RCC 7860 (cell line): ENCODE measurements at regions not wholly inside any gene's neighbourhood (a gene's known extent, or its start where the extent isn't known, plus 50 kb on each side); places are given as distances from the start of the nearest gene placed in this dataset.
"Not testable (repeated sequence)": the region's sequence is repeated elsewhere in the genome, so short reads cannot be mapped to it uniquely, and the experiment has no call there.

Experiments used
- DNase-seq: peaks from one replicate; pipeline ENCODE4 v3.0.0-alpha.2; 2015; ENCODE audit warnings: low spot score
- FAIRE-seq: peaks from 2 replicates; lab custom pipeline; 2012; peaks lifted over from hg19 to GRCh38; lab: Jason Lieb, UNC

- no peak for FAIRE-seq
Measured at GRCh38 chr6:14384175-14384949, 266.8 kb downstream of the CD83 start.

DNA sequence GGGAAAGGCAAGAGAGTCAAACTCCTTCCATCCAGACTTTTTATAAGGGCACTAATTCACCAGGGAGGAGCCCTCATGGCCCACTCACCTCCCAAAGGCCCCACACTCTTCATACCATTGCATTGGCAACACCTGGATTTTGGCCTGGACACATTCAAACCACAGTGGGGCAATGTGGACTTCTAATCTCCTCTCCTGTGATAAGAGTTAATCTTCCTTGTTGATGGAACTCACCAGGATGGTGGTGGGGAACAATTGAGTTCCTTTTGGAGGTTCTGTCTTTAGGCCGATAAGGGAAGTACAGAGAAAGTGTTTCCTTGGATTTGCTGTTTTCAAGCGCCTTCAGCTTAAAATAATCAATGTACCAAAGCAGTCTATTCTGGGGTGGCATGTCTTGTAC, 268.7 kb downstream of the CD83 start:
- DNase-seq (no peak), FAIRE-seq (no peak)

More at GRCh38 chr6:14384175-14384949, 266.8 kb downstream of the CD83 start:
- DNase-seq, result no peak

DNA sequence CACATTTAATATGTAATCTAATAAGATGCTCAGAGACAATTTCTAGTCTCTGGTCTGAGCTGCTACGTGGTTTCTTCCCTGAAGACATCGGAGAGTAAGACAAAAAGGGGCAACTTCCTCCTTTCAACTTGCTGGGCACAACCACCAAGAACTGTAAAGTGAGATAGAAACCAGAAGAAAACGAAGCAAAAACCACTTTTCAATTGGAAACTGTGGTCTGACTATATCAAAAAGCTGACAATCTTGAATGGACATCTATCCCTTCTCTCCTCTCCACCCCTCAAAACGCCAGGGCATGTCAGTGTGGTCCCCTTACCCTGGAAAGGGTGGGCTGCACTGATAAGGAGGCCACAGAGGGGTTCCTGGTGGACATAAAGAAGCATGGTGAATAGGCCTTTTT, 269.1 kb downstream of the CD83 start:
- DNase-seq (no peak), FAIRE-seq (no peak)

DNA sequence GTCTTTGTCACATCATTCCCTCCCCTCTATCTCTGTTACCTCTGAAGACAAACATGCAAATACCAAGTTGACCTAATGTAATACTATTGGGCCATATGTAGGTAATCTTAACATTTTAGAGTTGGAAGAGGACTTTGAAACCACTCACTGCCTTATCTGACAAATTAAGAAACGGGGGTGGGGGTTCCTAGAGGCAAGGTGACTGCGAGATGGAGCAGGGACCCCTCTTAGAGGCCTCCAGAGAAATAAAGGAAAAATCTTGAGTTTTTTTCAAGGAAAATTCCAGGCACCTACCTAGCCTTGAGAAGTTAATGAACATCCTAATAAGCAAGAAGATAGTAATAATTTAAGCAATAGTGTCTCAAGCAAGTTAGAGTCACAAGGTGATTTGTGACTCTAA, 270.8 kb downstream of the CD83 start:
- no peak for FAIRE-seq
- no peak for DNase-seq

DNA sequence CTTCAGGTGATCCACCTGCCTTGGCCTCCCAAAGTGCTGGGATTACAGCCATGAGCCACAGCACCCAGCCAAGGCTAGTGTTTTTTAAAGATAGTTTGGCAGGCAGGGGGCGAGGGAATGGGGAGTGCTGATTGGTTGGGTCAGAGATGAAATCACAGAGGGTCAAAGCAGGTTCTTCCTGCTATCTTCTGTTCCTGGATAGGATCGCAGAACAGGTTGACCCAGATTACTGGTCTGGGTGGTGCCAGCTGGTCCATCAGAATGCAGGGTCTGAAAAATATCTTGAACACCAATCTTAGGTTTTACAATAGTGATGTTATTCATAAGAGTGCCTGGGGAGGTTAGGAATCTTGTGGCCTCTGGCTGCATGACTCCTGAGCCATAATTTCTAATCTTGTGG, 272.2 kb downstream of the CD83 start:
- not testable (repeated sequence) for DNase-seq, FAIRE-seq

DNA sequence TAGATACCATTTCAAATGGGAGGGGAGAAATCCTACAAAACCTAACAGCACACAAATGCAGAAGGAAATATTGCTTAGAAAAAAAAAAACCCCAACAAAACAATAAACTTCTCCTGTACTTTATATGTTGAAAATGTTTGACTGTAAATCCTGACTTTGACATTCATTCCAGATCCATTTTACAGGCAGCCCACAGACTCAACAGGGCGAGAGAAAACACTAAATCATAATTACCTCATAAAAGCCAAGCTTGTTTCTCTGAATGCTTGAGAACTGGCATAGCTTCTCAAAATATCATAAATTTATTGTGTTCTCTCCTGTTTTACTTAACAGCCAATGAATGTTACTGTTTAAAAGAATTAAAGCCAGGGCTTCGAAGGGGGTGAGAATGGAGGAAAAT, 273.2 kb downstream of the CD83 start:
- DNase-seq (no peak), FAIRE-seq (no peak)

DNA sequence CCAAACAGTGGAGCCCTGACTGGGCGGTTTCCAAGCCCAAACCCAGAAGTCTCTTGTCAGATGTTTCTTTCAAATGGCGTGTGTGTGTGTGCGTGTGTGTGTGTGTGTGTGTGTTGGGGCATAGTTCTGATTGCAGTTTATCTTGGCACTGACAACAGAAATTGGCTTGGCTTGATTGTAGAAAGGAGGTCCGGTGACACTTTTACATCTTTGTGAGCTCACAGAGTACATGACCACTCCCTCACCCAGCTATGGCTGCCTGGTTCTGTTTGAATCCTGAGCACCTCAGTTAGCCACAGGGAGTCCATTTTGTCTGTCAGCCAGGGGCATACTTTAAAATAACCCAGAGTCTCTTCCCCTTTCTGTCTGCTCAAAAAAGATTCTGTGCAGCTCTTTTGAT, 276.3 kb downstream of the CD83 start:
- no peak for DNase-seq
- FAIRE-seq, result no peak

GRCh38 chr6:14396392-14396791, 278.8 kb downstream of the CD83 start:
- FAIRE-seq (no peak), DNase-seq (no peak)

- DNase-seq, result peak; percentile 44
- FAIRE-seq, result no peak
Measured at GRCh38 chr6:14396826-14397517, 279.4 kb downstream of the CD83 start.

GRCh38 chr6:14397518-14397901, 279.9 kb downstream of the CD83 start:
- DNase-seq (no peak), FAIRE-seq (no peak)

DNA sequence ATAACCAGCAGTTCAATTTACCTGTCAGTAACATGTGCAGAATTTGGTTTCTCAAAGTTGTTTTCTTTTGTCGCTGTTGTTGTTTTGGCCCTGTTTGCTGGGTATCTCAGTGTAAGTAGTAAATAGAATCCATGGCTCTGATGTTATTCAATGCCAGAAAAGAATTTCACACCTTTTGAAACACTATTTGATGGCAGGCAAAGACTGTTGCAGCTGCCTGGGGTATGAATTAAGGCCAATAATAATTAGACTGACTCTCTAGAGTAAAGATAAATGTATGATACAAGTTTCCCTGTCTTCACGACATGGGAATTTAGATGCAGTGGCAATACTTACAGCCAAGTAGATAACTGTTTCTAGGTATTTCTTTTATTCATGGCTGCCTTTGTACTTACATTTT, 281.4 kb downstream of the CD83 start:
- no peak for FAIRE-seq

DNA sequence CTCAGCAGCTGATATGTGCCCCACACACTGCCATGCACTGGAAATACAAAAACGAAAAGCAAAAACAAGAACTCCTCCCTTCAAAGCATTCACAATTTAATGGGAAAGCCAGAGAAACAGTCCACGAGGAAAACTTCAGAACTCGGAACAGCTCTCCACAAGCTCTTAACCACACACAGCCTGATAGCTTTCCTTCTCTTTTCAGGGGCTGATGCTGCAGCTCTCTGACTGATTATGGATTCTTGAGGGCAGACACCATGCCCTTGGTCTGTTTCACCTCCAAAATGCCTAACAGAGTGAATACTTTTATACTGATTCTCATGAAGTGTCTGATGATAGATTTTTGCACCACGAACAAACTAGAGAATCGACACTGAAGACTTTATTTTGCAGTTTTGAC, 282.1 kb downstream of the CD83 start:
- FAIRE-seq, result no peak

More for the DNA sequence above, 281.4 kb downstream of the CD83 start:
- DNase-seq, result no peak

GRCh38 chr6:14401246-14401645, 283.7 kb downstream of the CD83 start:
- DNase-seq (no peak), FAIRE-seq (no peak)

More for the DNA sequence above, 282.1 kb downstream of the CD83 start:
- DNase-seq, result no peak

GRCh38 chr6:14406614-14407331, 289.2 kb downstream of the CD83 start:
- FAIRE-seq (no peak), DNase-seq (no peak)

GRCh38 chr6:14408446-14408845, 290.9 kb downstream of the CD83 start:
- FAIRE-seq (no peak), DNase-seq (no peak)

GRCh38 chr6:14412026-14412425, 294.5 kb downstream of the CD83 start:
- FAIRE-seq, result no peak
- DNase-seq, result no peak

- DNase-seq (no peak), FAIRE-seq (no peak)
Measured at GRCh38 chr6:14415452-14415851, 297.9 kb downstream of the CD83 start.

DNA sequence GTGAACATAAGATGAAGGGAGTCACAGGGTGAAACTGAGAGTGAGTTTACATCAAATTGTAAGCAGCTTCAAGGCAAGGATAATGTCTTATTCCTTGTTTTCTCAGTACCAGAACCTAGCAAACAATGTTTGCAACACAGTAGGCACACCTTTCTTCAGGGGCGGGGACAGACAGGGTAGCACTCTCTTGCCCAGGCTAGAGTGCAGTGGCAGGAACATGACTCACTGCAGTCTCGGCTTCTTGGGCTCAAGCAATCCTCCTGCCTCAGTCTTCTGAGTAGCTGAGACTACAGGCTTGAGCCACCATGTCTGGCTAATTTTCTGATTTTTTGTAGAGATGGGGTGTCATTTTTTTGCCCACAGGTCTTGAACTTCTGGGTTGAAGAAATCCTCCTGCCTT, 299.8 kb downstream of the CD83 start:
- FAIRE-seq, result no peak
- DNase-seq, result no peak

DNA sequence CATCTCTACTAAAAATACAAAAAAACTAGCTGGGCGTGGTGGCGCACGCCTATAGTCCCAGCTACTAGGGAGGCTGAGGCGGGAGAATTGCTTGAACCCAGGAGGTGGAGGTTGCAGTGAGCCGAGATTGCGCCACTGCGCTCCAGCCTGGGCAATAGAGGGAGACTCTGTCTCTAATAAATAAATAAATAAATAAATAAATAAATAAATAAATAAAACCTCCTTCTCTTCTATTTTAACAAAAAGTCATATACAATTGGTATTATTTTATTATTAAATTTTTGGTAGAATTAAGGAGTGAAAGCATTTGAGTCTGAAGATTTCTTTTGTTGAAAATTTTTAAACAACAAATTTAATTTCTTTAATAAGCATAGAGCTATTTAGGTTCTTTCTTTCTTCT, 301.7 kb downstream of the CD83 start:
- not testable (repeated sequence) for FAIRE-seq, DNase-seq

- DNase-seq (no peak), FAIRE-seq (no peak)
Measured at GRCh38 chr6:14422061-14422460, 304.5 kb downstream of the CD83 start.

GRCh38 chr6:14422917-14423316, 305.3 kb downstream of the CD83 start:
- DNase-seq, result no peak
- no peak for FAIRE-seq

GRCh38 chr6:14423330-14423729, 305.8 kb downstream of the CD83 start:
- no peak for FAIRE-seq
- no peak for DNase-seq
